GM12874 (cell line): ENCODE measurements at regions not wholly inside any gene's neighbourhood (a gene's known extent, or its start where the extent isn't known, plus 50 kb on each side); places are given as distances from the start of the nearest gene placed in this dataset.

Source experiments
- TF ChIP-seq, protein P1 (sequence below): IDR thresholded peaks from 2 replicates; pipeline ENCODE4 v1.5.1; 2011; ENCODE audit warnings: low read depth, mild to moderate bottlenecking, control low read depth, low read length, moderate library complexity; ENCODE audit not compliant: insufficient read depth

DNA sequence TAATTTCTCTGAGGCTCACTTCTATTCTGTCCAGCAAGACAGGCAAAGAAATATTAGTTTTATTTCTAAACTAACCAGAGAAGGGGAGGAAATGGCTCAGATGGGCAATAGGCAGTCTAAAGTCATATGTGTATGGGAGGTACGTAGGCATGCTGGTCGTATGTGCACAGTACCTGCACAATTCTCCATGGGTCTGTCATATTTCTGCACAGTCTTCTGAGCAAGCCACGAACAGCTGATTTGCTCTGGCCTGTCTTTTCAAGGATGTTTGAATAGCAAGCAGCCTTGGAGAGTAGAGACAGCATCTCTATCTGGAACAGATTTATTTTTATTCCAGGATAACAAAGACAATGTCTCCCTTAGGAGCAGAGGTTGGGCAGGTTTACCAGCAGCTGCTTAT lies 92.1 kb downstream of the SLC25A47 start:
- TF ChIP-seq, protein P1, sequence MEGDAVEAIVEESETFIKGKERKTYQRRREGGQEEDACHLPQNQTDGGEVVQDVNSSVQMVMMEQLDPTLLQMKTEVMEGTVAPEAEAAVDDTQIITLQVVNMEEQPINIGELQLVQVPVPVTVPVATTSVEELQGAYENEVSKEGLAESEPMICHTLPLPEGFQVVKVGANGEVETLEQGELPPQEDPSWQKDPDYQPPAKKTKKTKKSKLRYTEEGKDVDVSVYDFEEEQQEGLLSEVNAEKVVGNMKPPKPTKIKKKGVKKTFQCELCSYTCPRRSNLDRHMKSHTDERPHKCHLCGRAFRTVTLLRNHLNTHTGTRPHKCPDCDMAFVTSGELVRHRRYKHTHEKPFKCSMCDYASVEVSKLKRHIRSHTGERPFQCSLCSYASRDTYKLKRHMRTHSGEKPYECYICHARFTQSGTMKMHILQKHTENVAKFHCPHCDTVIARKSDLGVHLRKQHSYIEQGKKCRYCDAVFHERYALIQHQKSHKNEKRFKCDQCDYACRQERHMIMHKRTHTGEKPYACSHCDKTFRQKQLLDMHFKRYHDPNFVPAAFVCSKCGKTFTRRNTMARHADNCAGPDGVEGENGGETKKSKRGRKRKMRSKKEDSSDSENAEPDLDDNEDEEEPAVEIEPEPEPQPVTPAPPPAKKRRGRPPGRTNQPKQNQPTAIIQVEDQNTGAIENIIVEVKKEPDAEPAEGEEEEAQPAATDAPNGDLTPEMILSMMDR: no peak

- TF ChIP-seq, protein P1: no peak
Measured at GRCh38 chr14:100416081-100416680, 93.0 kb downstream of the SLC25A47 start.

- TF ChIP-seq, protein P1: no peak
Measured at GRCh38 chr14:100416921-100417860, 94.1 kb downstream of the SLC25A47 start.

GRCh38 chr14:100419856-100420255 lies 96.7 kb downstream of the SLC25A47 start:
- TF ChIP-seq, protein P1: no peak

DNA sequence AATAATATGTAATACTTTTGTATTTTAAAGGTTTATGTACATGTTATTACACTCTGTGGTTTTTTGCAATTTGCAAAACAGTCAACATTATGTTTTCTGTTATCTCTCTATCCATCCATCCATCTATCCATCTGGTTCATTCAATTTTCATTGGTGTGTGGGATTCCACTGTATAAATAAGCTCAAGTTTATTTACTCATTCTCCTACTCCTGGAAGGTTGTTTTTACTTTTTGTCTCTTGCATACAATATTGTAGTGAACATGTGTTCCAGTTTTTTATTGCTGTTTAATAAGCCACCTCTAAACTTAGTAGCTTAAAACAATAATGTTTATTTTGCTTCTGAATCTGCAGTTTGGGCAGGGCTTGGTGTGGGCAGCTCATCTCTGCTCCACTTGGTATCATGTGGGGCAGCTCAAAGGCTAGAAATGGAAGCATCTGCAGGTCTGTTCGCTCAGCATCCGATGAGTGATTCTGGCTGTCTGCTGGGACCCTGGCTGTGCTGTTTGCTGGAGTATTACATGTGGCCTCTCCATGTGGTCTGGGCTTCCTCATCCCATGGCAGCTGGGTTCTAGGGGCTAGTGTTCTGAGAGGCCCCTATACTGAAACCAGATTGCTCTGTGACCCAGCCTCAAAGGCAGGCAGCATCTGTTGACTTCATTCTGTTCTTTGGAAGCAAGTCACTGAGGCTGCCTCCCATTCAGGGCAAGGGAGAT lies 98.8 kb downstream of the SLC25A47 start:
- TF ChIP-seq, protein P1: no peak

DNA sequence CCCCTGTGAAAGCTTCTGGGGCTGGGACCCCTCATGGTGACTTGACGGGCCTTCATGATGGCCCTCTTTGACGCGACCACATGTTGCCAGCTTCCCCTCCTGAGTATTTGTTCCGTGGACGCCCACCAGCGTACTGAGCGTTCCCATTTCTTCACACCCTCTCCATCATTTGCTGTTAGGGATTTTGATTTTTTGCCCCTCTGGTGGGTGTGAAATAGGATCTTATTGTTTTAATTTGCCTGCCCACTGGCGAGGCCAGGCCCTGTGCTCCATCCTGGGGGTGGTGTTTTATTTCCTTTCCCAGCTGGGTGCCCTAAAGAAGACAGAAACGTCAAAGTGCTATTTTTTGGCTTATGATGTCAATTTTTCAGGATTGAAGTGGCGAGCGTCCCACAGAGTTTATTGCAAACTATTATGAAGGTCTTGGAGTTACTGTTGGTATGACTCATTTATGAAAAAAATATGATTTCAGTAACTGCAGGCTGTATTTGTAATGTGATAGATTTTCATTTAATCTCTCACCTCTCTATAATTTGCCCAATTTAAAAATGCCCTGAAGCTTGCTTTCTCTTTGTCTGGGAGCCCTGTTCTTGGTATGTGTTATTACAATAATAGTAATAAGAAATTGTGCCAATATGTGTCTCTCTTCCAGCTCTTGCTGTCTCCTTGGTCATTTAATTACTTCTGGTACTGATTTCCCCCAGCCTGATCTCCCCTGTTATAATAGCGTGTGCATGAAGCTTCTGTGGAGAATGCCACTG lies 99.6 kb downstream of the SLC25A47 start:
- TF ChIP-seq, protein P1: no peak
